Endothelial cell of umbilical vein (primary cell): ENCODE measurements at regions not wholly inside any gene's neighbourhood (a gene's known extent, or its start where the extent isn't known, plus 50 kb on each side); places are given as distances from the start of the nearest gene placed in this dataset.

Source experiments
- BruUV-seq: library from RNA; stranded (reverse); fragments of 400-500 nt; replicated peaks from 2 replicates; lab custom pipeline; 2021; lab: Mats Ljungman, UMichigan
- CTCF ChIA-PET: fragments of 300-600, 350-600 bp; sonication (Branson Sonifier 250); formaldehyde crosslinking; loops from one replicate; lab custom pipeline; 2021; ENCODE audit warnings: antibody characterized with exemption, inconsistent platforms; lab: Charles Lee
- POLR2A ChIA-PET: fragments of 300-600, 350-600 bp; sonication (Branson Sonifier 250); formaldehyde crosslinking; loops from one replicate; lab custom pipeline; 2021; ENCODE audit warnings: antibody characterized with exemption, inconsistent platforms; lab: Charles Lee
- DNase-seq: peaks from one replicate; pipeline ENCODE4 v3.0.0-alpha.2; 2011; ENCODE audit warnings: low read depth, low spot score
- FAIRE-seq: peaks from 2 replicates; lab custom pipeline; 2011; peaks lifted over from hg19 to GRCh38; lab: Jason Lieb, UNC
- H2AFZ ChIP-seq: 2 replicates; pipeline ENCODE4 v1.6.0; 2012; ENCODE audit warnings: low read depth, low read length, control low read depth, inconsistent platforms
- H3K27ac ChIP-seq: 2 replicates; pipeline ENCODE4 v1.5.1; 2011; ENCODE audit warnings: low read depth, mild to moderate bottlenecking, control low read depth, low read length, moderate library complexity; ENCODE audit not compliant: insufficient read depth
- H3K27me3 ChIP-seq, 2 experiments: 2 replicates each; pipeline versions ENCODE4 v1.6.0 to v1.6.1; 2011; ENCODE audit warnings: low read length in 2 of 2, mixed read lengths in 1 of 2; ENCODE audit not compliant: control insufficient read depth in 2 of 2, insufficient read depth in 2 of 2
- H3K36me3 ChIP-seq, 2 experiments: 2 replicates in 1 of 2; 3 replicates in 1 of 2; pipeline ENCODE4 v1.5.1; 2011; ENCODE audit warnings: low read length in 2 of 2, mild to moderate bottlenecking in 1 of 2, moderate library complexity in 1 of 2; ENCODE audit not compliant: control insufficient read depth in 2 of 2, insufficient read depth in 2 of 2; ENCODE audit errors: extremely low read depth in 1 of 2
- H3K4me1 ChIP-seq: 3 replicates; pipeline ENCODE4 v1.5.1; 2011; ENCODE audit warnings: mild to moderate bottlenecking, low read length; ENCODE audit not compliant: control insufficient read depth, insufficient read depth; ENCODE audit errors: extremely low read depth
- H3K4me2 ChIP-seq: 2 replicates; pipeline ENCODE4 v1.6.1; 2011; ENCODE audit warnings: low read length, control low read depth, mixed read lengths; ENCODE audit not compliant: insufficient read depth
- H3K4me3 ChIP-seq, 3 experiments: fragments of 200-600 bp in 1 of 3; sonication (generic), shearing (Covaris generic) in 1 of 3; replicated peaks in 1 of 3; 2 replicates each; pipeline ENCODE4 v1.5.1; 2011 to 2016; ENCODE audit warnings: control low read depth in 3 of 3, low read length in 3 of 3, mild to moderate bottlenecking in 2 of 3, inconsistent platforms in 1 of 3, low read depth in 1 of 3, moderate library complexity in 1 of 3; ENCODE audit not compliant: insufficient read depth in 1 of 3
- H3K79me2 ChIP-seq: 2 replicates; pipeline ENCODE4 v1.6.0; 2012; ENCODE audit warnings: low read length, inconsistent platforms; ENCODE audit not compliant: control insufficient read depth, insufficient read depth
- H3K9ac ChIP-seq: replicated peaks from 2 replicates; pipeline ENCODE3; 2011; ENCODE audit warnings: low read length, control low read depth; ENCODE audit not compliant: insufficient read depth; ENCODE audit errors: extremely low read depth
- H3K9me1 ChIP-seq: replicated peaks from 3 replicates; pipeline ENCODE4 v1.6.0; 2011; ENCODE audit warnings: mild to moderate bottlenecking, low read length; ENCODE audit not compliant: control insufficient read depth, insufficient read depth; ENCODE audit errors: extremely low read depth
- H3K9me3 ChIP-seq: replicated peaks from 2 replicates; pipeline ENCODE4 v1.5.1; 2012; ENCODE audit warnings: low read length, inconsistent platforms; ENCODE audit not compliant: control insufficient read depth, insufficient read depth
- H4K20me1 ChIP-seq: replicated peaks from 2 replicates; pipeline ENCODE3; 2011; ENCODE audit warnings: mild to moderate bottlenecking, low read length; ENCODE audit not compliant: control insufficient read depth, insufficient read depth; ENCODE audit errors: extremely low read depth
- FOS ChIP-seq: IDR thresholded peaks from 2 replicates; pipeline ENCODE4 v1.6.1; 2011; ENCODE audit warnings: mild to moderate bottlenecking, low read length, moderate library complexity, borderline replicate concordance; ENCODE audit not compliant: insufficient read depth
- GATA2 ChIP-seq: IDR thresholded peaks from 2 replicates; pipeline ENCODE4 v1.7.0; 2011; ENCODE audit warnings: low read depth, mild to moderate bottlenecking, moderate library complexity, mixed read lengths, low read length; ENCODE audit not compliant: insufficient read length, insufficient read depth
- JUN ChIP-seq: IDR thresholded peaks from 2 replicates; pipeline ENCODE4 v1.6.1; 2011; ENCODE audit warnings: borderline replicate concordance, low read depth; ENCODE audit not compliant: insufficient read length, insufficient read depth
- MAX ChIP-seq: IDR thresholded peaks from 2 replicates; pipeline ENCODE4 v1.6.1; 2011; ENCODE audit not compliant: insufficient read depth, insufficient read length
- MYC ChIP-seq: IDR thresholded peaks from one replicate; pipeline ENCODE4 v1.6.1; 2011; ENCODE audit warnings: mild to moderate bottlenecking, low read depth, low read length
- POLR2A ChIP-seq: IDR thresholded peaks from 2 replicates; pipeline ENCODE4 v1.6.1; 2012; ENCODE audit warnings: low read depth, mild to moderate bottlenecking, control low read depth, low read length
- POLR2AphosphoS5 ChIP-seq: IDR thresholded peaks from 2 replicates; pipeline ENCODE4 v1.6.1; 2012; ENCODE audit warnings: low read depth, mild to moderate bottlenecking, control low read depth, low read length, moderate library complexity; ENCODE audit not compliant: insufficient read depth
- dilution Hi-C: fragments of 300-500 bp; cut with MboI; formaldehyde crosslinking; loops from one replicate; pipeline ENCODE4 v1.15.0; 2019; ENCODE audit warnings: low sequenced_read_pairs; ENCODE audit not compliant: extremely low pct_ligation_motif_present
- intact Hi-C: fragments of 100-400 bp; cut with micrococcal nuclease; formaldehyde crosslinking; loops from one replicate; pipeline ENCODE4 v1.10.0; 2022
- TF ChIP-seq, protein P1 (sequence below), 2 donors: IDR thresholded peaks; 1 replicate in 1 of 2; 2 replicates in 1 of 2; pipeline ENCODE4 v1.5.1; 2011; ENCODE audit warnings: low read length in 2 of 2, mild to moderate bottlenecking in 2 of 2, moderate library complexity in 2 of 2, control low read depth in 1 of 2, inconsistent platforms in 1 of 2, low read depth in 1 of 2; ENCODE audit not compliant: insufficient read depth in 1 of 2; ENCODE audit errors: extremely low read depth in 1 of 2

DNA sequence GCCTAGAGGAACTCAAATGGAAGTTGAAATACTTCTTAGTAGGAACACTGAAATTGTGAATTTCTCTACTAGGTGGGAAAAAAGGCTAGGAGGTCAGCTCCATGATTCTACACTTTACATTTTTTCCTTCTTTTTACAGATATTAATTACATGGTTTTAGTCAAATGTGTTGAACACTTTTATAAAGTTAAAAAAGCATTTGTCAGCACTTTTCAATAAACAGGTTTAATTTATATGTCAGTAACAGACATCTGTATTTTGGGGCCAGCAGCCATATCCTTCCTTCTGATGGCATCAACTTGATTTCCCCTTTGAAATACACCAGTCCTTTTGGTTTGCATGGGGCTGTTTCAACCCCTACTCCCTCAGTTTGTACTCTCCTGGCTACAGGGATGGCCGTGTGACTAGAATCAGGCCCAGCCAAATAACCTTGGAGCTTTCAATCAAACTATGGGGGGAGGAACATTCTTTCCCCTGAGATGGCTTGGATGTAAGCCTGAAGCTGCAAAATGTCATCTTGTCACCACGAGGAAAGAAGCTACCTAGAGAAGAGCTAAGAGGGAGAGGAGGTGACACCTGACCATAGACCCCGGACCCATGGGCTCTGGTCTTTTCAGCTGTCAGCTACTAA is 171.0 kb upstream of the NEBL start:
- BruUV-seq = no TSS peak
- Histone ChIP-seq H3K36me3 (no peaks in the 10 kb centered on the region), H3K9ac (no peak overlapping the region), H3K79me2 (no peaks in the 10 kb centered on the region), H3K27me3 (peaks cover 3 to 6% of the 10 kb centered on the region in 2 experiments), H4K20me1 (no peaks in the 10 kb centered on the region), H3K27ac (no peak overlapping the region), H3K9me1 (no peaks in the 10 kb centered on the region), H2AFZ (no peak overlapping the region), H3K4me1 (no peaks in the 10 kb centered on the region), H3K4me3 (no peak overlapping the region), H3K4me2 (no peak overlapping the region), H3K9me3 (no peaks in the 10 kb centered on the region)
- FAIRE-seq = no peak
- TF ChIP-seq, protein P1, sequence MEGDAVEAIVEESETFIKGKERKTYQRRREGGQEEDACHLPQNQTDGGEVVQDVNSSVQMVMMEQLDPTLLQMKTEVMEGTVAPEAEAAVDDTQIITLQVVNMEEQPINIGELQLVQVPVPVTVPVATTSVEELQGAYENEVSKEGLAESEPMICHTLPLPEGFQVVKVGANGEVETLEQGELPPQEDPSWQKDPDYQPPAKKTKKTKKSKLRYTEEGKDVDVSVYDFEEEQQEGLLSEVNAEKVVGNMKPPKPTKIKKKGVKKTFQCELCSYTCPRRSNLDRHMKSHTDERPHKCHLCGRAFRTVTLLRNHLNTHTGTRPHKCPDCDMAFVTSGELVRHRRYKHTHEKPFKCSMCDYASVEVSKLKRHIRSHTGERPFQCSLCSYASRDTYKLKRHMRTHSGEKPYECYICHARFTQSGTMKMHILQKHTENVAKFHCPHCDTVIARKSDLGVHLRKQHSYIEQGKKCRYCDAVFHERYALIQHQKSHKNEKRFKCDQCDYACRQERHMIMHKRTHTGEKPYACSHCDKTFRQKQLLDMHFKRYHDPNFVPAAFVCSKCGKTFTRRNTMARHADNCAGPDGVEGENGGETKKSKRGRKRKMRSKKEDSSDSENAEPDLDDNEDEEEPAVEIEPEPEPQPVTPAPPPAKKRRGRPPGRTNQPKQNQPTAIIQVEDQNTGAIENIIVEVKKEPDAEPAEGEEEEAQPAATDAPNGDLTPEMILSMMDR (IDR thresholded peaks at IDR 0.05; ENCODE audit: extremely low read depth in 1 of 2, insufficient read depth in 1 of 2, low read depth in 1 of 2, low read length in 2 of 2) = no peak
- TF ChIP-seq GATA2 (no peak), JUN (no peak), POLR2AphosphoS5 (no peak), MYC (no peak), FOS (no peak), MAX (no peak), POLR2A (no peak)
- no peak for DNase-seq
- ChIA-PET CTCF (interaction anchor here (1.1 to 2.5 kb wide), 3 partner anchors 9 to 11 kb away, joined by 3 to 10 read pairs (median 4); no protein-coding TSS in a partner anchor), POLR2A (no interaction called here)
- intact Hi-C loops (no loop called here), dilution Hi-C loops (no loop called here)
